ENCODE measurements at regions not wholly inside any gene's neighbourhood (a gene's known extent, or its start where the extent isn't known, plus 50 kb on each side); places are given as distances from the start of the nearest gene placed in this dataset.

GRCh38 chr2:146665800-146666199 lies 1179.0 kb upstream of the ACVR2A start:
- no peak for TF ChIP-seq CTCF (IDR thresholded peaks at IDR 0.05)
- no peak for TF ChIP-seq POLR2A (IDR thresholded peaks at IDR 0.05)

Measured in testis (tissue), 2 donors.